ENCODE measurements at regions not wholly inside any gene's neighbourhood (a gene's known extent, or its start where the extent isn't known, plus 50 kb on each side); places are given as distances from the start of the nearest gene placed in this dataset.
"Not testable (repeated sequence)": the region's sequence is repeated elsewhere in the genome, so short reads cannot be mapped to it uniquely, and the experiment has no call there.

DNA sequence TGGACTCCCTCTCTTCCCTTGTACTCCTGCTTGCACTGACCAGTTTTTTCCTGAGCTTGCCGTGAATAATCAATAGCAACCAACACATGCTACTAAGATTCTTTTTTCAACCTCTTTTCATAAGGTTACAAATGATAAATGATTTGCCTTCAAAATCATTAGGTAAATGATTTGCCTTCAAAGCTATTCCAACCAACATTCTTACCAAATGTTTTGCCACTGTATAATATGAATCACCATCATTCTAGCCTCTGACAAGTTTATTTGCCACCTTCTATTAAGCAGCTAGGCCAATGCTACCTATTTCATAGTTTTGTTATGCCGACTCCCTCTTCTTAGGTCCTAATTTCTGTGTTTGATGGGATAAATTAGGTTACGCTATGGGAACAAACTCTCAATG lies 385.1 kb downstream of the DTWD2 start:
- no peak for DNase-seq

DNA sequence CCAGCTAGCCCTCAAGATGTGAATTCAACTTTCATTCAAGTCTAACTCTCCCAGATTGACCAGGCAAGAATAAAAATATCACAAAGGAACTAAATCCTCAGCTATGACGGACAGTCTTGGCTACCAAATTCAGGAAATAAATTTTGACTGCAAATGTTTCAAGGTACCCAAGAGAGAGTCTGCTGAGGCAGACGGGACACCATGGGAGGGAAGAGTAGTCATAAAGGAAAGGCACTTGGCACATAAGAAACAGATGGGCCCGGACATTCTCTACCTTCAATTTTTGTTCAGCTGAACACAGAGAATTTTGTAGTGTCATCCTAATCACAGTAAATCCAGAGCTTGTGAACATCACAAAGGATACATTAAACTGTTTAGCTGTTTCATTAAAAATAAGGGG lies 390.0 kb downstream of the DTWD2 start:
- no peak for DNase-seq

DNA sequence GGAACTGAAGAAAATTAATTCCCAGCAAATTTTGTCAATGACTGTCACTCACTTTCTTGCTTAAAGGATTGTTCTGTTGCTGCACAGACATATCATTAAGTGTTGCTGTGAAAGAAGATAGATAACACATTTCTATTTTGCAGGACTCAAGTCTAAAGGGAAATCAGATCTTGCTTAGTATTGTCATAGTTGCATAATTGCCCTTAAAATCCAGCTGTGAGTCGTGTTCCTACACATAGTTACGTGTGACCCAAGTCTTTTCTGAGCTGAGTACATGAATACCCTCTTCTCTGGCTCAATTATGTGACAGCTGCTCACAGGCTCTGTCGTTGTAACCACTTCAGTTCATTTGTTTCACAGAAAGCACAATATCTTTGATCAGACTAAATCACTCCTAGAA lies 390.8 kb downstream of the DTWD2 start:
- DNase-seq: no peak

GRCh38 chr5:118596255-118596654 lies 392.1 kb downstream of the DTWD2 start:
- no peak for DNase-seq

DNA sequence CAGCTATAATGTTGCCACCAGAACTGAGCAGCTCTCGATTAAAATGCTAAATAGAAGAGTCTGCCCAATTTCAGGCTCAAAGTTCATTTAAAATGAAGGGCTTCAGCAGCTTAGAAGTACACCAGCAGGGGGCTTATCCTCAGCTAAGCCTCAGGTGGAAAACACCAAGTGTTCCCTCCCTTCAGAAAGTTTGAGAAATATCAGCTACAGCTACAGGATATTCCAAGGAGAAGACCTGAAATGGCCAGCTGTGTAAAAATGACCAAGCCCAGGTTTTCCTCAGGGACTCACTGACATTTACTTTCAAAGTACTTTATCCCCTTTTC lies 395.4 kb downstream of the DTWD2 start:
- no peak for DNase-seq

- DNase-seq: no peak
These were observed 395.9 kb downstream of the DTWD2 start for GRCh38 chr5:118592229-118593002.

- DNase-seq: no peak
These were observed 397.5 kb downstream of the DTWD2 start for GRCh38 chr5:118590806-118591205.

DNA sequence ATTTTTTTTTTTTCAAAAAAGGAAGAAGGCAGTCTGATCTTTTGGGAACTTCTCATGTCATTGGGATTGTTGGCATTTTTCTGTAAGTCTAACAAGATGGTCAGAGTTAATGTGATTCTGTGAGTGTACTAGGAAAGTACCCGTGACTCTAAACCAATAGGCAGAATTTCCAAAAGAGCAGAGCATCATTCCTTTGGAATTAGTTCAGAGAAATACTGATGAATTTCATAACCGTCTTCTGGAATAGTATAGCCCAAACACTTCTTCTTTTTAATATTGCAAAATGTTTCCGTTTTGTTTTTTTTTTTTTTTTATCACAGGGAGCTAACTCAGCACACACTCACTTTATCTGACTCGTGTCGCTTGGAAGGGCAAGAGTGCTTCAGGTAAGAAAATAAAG lies 407.4 kb downstream of the DTWD2 start:
- no peak for DNase-seq

DNA sequence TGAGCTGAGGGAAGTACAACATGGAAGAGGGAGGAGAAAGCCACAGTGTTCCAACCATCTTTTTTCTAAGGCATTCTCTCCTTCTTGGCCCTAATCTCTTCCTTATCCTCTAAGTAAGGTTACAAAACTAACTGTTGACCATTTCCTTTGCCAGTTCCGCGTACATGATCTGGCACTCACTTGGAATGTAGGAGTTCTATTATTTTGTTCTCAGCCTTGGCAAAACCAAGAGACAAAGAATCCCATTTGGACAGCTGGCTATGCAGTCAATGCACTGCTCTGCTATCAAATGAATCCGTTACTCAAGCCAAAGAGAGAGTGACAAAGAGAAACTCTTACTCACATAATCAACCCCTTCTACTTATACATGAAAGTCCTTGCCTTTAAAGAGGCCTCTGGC lies 410.3 kb downstream of the DTWD2 start:
- no peak for DNase-seq

- DNase-seq: no peak
These were observed 410.7 kb downstream of the DTWD2 start for GRCh38 chr5:118577621-118578020.

- DNase-seq: not testable (repeated sequence)
These were observed 418.1 kb downstream of the DTWD2 start for GRCh38 chr5:118570276-118570675.

DNA sequence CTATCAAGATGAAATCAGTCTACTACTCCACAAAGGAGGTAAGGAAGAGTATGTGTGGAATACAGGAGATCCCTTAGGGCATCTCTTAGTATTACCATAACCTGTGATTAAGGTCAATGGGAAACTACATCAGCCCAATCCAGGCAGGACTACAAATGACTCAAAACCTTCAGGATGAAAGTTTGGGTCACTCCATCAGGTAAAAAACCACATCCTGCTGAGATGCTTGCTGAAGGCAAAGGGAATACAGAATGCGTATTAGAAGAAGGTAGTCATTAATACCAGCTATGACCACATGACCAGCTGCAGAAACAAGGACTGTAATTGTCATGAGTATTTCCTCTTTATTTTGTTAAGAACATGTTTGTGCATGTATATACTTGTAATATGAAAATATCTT lies 418.8 kb downstream of the DTWD2 start:
- not testable (repeated sequence) for DNase-seq

GRCh38 chr5:118565335-118565971 lies 422.9 kb downstream of the DTWD2 start:
- no peak for DNase-seq

- DNase-seq: no peak
These were observed 426.4 kb downstream of the DTWD2 start for GRCh38 chr5:118561971-118562370.

DNA sequence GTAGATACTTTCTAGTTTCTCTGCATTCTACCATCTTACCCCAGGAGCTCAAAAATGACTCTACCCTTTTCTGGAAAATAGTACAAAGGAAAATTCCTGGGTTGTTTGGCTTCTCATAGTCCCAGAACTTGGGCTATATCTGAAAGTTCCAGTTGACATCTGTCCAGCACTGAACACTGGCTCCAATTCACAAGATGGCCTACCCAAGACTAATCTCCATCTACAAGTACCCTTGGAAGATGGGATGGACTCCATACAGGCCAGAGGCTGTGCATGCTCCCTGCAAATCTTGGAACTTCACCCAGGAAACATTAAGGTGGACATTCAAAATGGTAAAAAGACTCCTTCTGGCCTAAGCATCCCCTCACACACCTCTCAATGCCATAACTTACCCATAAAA lies 427.1 kb downstream of the DTWD2 start:
- DNase-seq: no peak

GRCh38 chr5:118558871-118559270 lies 429.5 kb downstream of the DTWD2 start:
- no peak for DNase-seq

DNA sequence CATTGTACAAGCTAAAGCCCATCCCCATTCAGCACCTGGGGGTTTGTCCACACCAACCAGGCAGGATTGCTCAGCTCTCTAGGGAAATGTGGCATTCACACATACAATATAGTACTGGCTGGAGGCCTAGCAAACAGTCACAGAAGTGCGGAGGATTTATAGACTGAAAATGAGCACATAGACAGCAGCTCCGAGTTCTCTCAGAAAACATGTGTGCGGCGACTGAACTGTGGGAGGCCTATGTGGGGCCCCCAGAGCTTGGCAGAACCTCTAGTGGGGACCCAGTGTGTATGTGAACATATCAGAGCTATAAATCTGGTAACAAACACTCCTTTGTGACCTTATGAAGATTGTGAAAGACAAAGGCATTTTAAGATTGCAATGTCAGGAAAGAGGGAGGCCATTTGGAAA lies 431.1 kb downstream of the DTWD2 start:
- no peak for DNase-seq

- no peak for DNase-seq
These were observed 431.6 kb downstream of the DTWD2 start for GRCh38 chr5:118556792-118557191.

- DNase-seq: no peak
These were observed 432.6 kb downstream of the DTWD2 start for GRCh38 chr5:118555727-118556126.

DNA sequence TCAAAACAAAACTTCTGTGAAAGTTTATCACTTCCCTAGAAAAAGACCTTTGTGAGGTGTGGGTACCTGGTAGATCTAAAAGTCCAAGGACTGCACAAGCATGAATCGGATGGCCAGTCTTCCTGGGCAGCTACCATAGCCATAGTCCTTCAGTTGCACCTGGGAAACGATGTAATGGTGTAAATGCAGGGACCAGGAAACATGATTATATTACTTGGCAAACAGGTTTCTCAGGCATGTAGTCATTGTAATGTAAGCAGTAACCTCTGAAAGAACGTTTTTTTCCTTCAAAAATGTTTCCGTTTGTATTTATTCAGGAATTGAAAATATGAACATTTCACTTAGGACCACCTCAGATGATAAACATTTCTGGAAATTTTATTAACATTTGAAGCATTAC lies 433.4 kb downstream of the DTWD2 start:
- DNase-seq: no peak

- no peak for DNase-seq
These were observed 434.1 kb downstream of the DTWD2 start for GRCh38 chr5:118554241-118554640.

DNA sequence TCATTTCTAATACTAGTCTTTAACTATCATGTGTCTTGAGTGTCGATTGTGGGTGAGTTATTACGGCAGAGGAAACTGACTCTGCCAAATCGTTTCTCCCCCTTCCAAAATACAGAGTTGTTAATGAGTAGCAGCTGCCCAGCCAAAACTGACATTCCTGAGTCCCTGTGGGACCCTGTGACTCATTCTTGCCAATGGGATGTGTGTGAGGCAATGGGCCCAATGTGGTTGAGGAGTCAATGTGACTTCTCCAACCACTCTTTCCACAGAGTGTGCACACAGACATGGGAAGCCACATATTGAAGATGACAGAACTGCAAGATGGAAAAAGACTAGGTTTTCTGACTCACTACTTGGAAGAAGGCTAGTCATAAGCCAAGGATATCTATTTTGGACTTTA lies 434.7 kb downstream of the DTWD2 start:
- DNase-seq: no peak

GRCh38 chr5:118552731-118553360 lies 435.5 kb downstream of the DTWD2 start:
- DNase-seq: no peak

DNA sequence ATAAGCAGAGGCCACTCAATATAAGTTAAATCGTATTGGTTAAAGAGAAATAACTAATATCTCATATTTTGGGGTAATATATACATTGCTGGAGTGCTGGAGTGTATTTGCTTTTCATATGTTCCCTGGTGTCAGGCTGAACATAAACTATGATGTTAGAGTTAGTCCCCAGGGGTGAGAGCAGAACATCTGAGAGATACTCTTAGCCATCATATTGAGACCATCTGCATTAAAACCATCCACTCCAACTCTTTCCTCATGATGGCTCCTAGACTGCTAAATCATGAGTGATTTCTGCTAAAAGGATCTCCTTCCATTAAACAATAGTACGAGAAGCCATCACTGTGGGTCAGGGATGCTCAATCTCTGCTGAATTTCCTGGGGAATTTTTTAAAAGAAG lies 436.2 kb downstream of the DTWD2 start:
- DNase-seq: no peak

Measured in T-helper 9 cell (primary cell).